ENCODE measurements at regions not wholly inside any gene's neighbourhood (a gene's known extent, or its start where the extent isn't known, plus 50 kb on each side); places are given as distances from the start of the nearest gene placed in this dataset.

DNA sequence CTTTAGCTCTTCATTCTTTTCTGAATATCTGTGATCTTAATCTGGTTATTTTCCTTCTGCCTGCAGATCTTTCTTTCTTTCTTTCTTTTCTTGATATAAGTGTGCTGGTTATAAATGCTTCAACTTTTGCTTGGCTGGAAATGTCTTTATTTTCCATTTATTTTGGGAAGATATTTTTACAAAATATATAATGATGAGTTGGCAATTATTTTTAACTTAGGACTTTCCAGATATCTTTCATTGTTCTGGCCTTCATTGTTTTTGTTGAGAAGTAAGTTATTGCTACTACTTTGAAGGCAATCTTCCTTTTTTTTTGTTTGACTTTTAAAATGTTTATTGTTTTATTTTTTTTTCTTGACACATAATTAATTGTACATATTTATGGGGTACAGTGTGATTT, 75.3 kb downstream of the ZNF503 start:
- TF ChIP-seq, protein P1, sequence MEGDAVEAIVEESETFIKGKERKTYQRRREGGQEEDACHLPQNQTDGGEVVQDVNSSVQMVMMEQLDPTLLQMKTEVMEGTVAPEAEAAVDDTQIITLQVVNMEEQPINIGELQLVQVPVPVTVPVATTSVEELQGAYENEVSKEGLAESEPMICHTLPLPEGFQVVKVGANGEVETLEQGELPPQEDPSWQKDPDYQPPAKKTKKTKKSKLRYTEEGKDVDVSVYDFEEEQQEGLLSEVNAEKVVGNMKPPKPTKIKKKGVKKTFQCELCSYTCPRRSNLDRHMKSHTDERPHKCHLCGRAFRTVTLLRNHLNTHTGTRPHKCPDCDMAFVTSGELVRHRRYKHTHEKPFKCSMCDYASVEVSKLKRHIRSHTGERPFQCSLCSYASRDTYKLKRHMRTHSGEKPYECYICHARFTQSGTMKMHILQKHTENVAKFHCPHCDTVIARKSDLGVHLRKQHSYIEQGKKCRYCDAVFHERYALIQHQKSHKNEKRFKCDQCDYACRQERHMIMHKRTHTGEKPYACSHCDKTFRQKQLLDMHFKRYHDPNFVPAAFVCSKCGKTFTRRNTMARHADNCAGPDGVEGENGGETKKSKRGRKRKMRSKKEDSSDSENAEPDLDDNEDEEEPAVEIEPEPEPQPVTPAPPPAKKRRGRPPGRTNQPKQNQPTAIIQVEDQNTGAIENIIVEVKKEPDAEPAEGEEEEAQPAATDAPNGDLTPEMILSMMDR (IDR thresholded peaks at IDR 0.05): no peak
- Mint-ChIP-seq H3K27ac (ENCODE audit: unreplicated experiment) (no peak overlapping the region), H3K36me3 (ENCODE audit: unreplicated experiment) (peaks cover 2% of the 10 kb centered on the region), H3K9me3 (ENCODE audit: unreplicated experiment) (peaks cover 9% of the 10 kb centered on the region), H3K4me3 (ENCODE audit: unreplicated experiment) (no peak overlapping the region), H3K4me1 (ENCODE audit: unreplicated experiment) (no peaks in the 10 kb centered on the region), H3K27me3 (ENCODE audit: unreplicated experiment) (peaks cover 61% of the 10 kb centered on the region)
- no peak for DNase-seq (ENCODE audit: extremely low spot score, unreplicated experiment)

DNA sequence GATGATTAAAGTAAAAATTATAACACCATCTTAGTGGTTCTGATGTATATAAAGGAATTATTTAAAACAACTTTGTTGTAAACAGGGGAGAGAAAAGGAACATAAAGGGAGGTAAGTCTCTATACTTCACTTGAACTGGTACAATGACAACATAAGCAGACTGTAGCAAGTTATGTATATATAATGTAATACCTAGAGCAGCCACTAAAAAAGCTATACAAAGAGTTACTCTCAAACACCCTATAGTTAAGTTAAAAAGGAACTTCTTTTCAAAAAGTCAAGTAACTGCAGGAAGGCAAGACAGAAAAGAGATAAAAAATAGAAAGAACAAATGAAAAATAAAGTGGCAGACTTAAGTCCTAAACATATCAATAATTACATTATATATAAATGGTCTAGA, 82.3 kb downstream of the ZNF503 start:
- H3K9me3 Mint-ChIP-seq (ENCODE audit: unreplicated experiment): peaks cover 16% of the 10 kb centered on the region
- peaks cover 1% of the 10 kb centered on the region for H3K36me3 Mint-ChIP-seq (ENCODE audit: unreplicated experiment)
- DNase-seq (ENCODE audit: extremely low spot score, unreplicated experiment): no peak
- H3K27ac Mint-ChIP-seq (ENCODE audit: unreplicated experiment): no peak overlapping the region
- no peak overlapping the region for H3K4me3 Mint-ChIP-seq (ENCODE audit: unreplicated experiment)
- no peaks in the 10 kb centered on the region for H3K4me1 Mint-ChIP-seq (ENCODE audit: unreplicated experiment)
- TF ChIP-seq, protein P1 (IDR thresholded peaks at IDR 0.05): no peak
- H3K27me3 Mint-ChIP-seq (ENCODE audit: unreplicated experiment): peaks cover 18% of the 10 kb centered on the region

GRCh38 chr10:75314570-75314969, 78.8 kb upstream of the COMTD1 start:
- Mint-ChIP-seq H3K36me3 (ENCODE audit: unreplicated experiment) (peaks cover 2% of the 10 kb centered on the region), H3K9me3 (ENCODE audit: unreplicated experiment) (peaks cover 18% of the 10 kb centered on the region), H3K4me3 (ENCODE audit: unreplicated experiment) (no peak overlapping the region), H3K27ac (ENCODE audit: unreplicated experiment) (no peak overlapping the region), H3K4me1 (ENCODE audit: unreplicated experiment) (no peaks in the 10 kb centered on the region), H3K27me3 (ENCODE audit: unreplicated experiment) (peaks cover 9% of the 10 kb centered on the region)
- TF ChIP-seq, protein P1 (IDR thresholded peaks at IDR 0.05): no peak
- no peak for DNase-seq (ENCODE audit: extremely low spot score, unreplicated experiment)

- TF ChIP-seq, protein P1 (IDR thresholded peaks at IDR 0.05): no peak
- Mint-ChIP-seq H3K27ac (ENCODE audit: unreplicated experiment) (no peak overlapping the region), H3K9me3 (ENCODE audit: unreplicated experiment) (peaks cover 18% of the 10 kb centered on the region), H3K36me3 (ENCODE audit: unreplicated experiment) (peaks cover 4% of the 10 kb centered on the region), H3K4me3 (ENCODE audit: unreplicated experiment) (no peak overlapping the region), H3K4me1 (ENCODE audit: unreplicated experiment) (no peaks in the 10 kb centered on the region), H3K27me3 (ENCODE audit: unreplicated experiment) (peaks cover 9% of the 10 kb centered on the region)
- no peak for DNase-seq (ENCODE audit: extremely low spot score, unreplicated experiment)
Measured at GRCh38 chr10:75312440-75312839, 76.7 kb upstream of the COMTD1 start.

DNA sequence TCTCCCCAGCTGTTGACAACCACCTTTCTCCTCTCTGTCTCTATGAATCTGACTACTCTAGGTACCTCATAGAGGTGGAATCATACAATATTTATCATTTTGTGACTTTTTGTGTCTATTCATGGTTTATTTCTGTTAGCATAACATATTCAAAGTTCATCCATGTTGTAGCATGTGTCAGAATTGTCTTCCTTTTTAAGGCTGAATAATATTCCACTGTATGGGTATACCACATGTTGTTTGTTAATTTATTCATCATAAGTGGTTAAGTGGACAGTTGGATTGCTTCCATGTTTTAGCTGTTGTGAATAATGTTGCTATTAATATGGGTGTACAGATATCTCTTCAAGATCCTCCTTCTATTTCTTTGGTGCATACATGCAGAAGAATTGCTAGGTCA, 69.9 kb upstream of the COMTD1 start:
- DNase-seq (ENCODE audit: extremely low spot score, unreplicated experiment): no peak
- peaks cover 2% of the 10 kb centered on the region for H3K36me3 Mint-ChIP-seq (ENCODE audit: unreplicated experiment)
- H3K4me3 Mint-ChIP-seq (ENCODE audit: unreplicated experiment): no peak overlapping the region
- TF ChIP-seq, protein P1 (IDR thresholded peaks at IDR 0.05): no peak
- H3K9me3 Mint-ChIP-seq (ENCODE audit: unreplicated experiment): peaks cover 25% of the 10 kb centered on the region
- H3K27ac Mint-ChIP-seq (ENCODE audit: unreplicated experiment): no peak overlapping the region
- peaks cover 15% of the 10 kb centered on the region for H3K4me1 Mint-ChIP-seq (ENCODE audit: unreplicated experiment)
- peaks cover 2% of the 10 kb centered on the region for H3K27me3 Mint-ChIP-seq (ENCODE audit: unreplicated experiment)

Measured in osteocyte (in vitro differentiated cells).